ENCODE measurements at regions not wholly inside any gene's neighbourhood (a gene's known extent, or its start where the extent isn't known, plus 50 kb on each side); places are given as distances from the start of the nearest gene placed in this dataset.

DNA sequence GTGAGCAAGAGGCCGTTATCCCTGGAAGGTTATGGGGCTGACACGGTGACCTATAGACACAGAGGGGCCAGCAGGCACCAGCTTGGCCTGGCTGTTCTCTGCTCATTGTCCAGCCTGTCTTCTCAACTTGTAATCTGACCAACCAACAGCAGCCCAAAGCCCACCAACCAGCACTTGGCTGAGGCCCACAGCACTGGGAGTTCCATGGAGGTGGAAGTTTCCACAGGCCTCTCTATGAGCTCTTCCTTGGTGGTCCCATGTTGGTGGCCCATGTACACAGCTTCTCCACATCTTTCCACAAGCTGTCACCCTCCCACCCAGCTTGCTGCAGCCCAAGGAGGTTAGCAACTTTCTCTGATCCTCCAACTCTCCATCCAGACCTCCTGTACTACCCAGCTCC lies 56.2 kb upstream of the KLHL31 start:
- H3K4me1 ChIP-seq (ENCODE audit: control extremely low read depth in 1 of 4, control insufficient read depth in 4 of 4, insufficient read depth in 4 of 4, low read length in 3 of 4) = peaks cover 0 to 3% (median 1%) of the 10 kb centered on the region in 4 experiments
- no peaks in the 10 kb centered on the region for H3K9me3 ChIP-seq (ENCODE audit: control extremely low read depth in 1 of 5, control insufficient read depth in 4 of 5, insufficient read depth in 2 of 5, low read depth in 1 of 5, low read length in 4 of 5)
- ChIA-PET CTCF (interaction anchor here (0.7 to 9.8 kb wide), 5 partner anchors 9 to 1001 kb away, joined by 3 to 107 read pairs (median 39); no protein-coding TSS in a partner anchor), POLR2A (no interaction called here)
- no peak overlapping the region for H3K27ac ChIP-seq (ENCODE audit: insufficient read depth in 1 of 2, low read depth in 1 of 2, low read length in 2 of 2, poor library complexity in 1 of 2, severe bottlenecking in 2 of 2)
- H3K27me3 ChIP-seq (replicated peaks in 2 of 5; ENCODE audit: control insufficient read depth in 4 of 5, insufficient read depth in 5 of 5, low read length in 4 of 5) = no peaks in the 10 kb centered on the region
- H3K4me3 ChIP-seq (ENCODE audit: control insufficient read depth in 1 of 7, extremely low read depth in 1 of 7, insufficient read depth in 4 of 7, low read depth in 2 of 7, low read length in 6 of 7) = no peak overlapping the region
- no peaks in the 10 kb centered on the region for H3K36me3 ChIP-seq (ENCODE audit: control insufficient read depth in 4 of 4, insufficient read depth in 4 of 4, low read length in 3 of 4)
- DNase-seq = no peak
- WGBS (ENCODE audit: insufficient coverage) = 100% methylated on average over 2 of the region's 2 CpGs

DNA sequence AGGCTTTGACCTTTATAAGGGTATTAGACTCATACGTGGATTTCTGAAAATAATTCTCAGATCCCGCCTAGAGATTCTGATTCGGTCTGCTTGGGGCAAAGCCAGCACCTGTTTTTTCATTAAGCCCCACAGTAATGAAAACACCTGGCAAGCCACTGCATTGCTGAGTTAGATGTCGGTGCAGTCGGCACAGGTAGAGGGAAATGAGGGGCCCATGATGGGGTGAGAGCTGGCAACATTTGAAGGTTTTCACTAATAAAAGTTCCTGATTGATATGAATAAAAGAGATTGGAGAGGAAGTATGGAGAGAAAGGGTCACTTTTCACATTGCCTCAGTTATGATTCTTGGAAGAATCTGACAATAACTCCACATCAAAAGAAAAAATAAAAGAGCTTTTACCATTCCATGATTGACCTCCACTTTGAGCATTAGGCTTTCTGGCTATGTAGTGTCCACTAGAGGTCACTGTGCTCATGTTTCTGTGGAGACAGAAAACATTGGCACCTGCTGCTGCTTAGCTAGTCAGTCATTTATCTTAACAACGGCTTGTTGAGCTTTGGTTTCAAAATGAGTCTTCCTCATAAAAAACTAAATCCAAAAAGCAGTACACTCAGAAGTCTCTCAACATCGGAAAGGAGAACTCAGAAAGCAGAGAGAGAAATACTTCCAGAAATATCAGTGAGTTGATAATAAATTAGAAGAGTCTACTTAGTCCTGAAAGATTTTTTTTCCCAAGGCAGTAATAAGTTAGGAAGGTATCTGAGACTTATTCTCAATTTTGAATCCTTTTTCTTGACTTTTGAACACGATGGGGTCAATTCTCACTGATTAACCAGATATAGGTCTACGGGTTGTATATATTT lies 53.3 kb upstream of the KLHL31 start:
- DNase-seq = peak; percentile 67 to 88 (median 88)
- Histone ChIP-seq H3K36me3 (ENCODE audit: control insufficient read depth in 4 of 4, insufficient read depth in 4 of 4, low read length in 3 of 4) (no peaks in the 10 kb centered on the region), H3K4me3 (ENCODE audit: control insufficient read depth in 1 of 7, extremely low read depth in 1 of 7, insufficient read depth in 4 of 7, low read depth in 2 of 7, low read length in 6 of 7) (peak overlapping the region in 1 of 7 experiments; percentile 17), H3K27me3 (replicated peaks in 2 of 5; ENCODE audit: control insufficient read depth in 4 of 5, insufficient read depth in 5 of 5, low read length in 4 of 5) (no peaks in the 10 kb centered on the region), H3K9me3 (ENCODE audit: control extremely low read depth in 1 of 5, control insufficient read depth in 4 of 5, insufficient read depth in 2 of 5, low read depth in 1 of 5, low read length in 4 of 5) (no peaks in the 10 kb centered on the region), H3K27ac (ENCODE audit: insufficient read depth in 1 of 2, low read depth in 1 of 2, low read length in 2 of 2, poor library complexity in 1 of 2, severe bottlenecking in 2 of 2) (no peak overlapping the region), H3K4me1 (ENCODE audit: control extremely low read depth in 1 of 4, control insufficient read depth in 4 of 4, insufficient read depth in 4 of 4, low read length in 3 of 4) (peaks cover 0 to 3% (median 0%) of the 10 kb centered on the region in 4 experiments)
- 67% methylated on average over 5 of the region's 9 CpGs for WGBS (ENCODE audit: insufficient coverage)
- POLR2A ChIA-PET = no interaction called here
- CTCF ChIA-PET = interaction anchor here (0.7 to 9.8 kb wide), 16 partner anchors 9 to 631 kb away, joined by 3 to 107 read pairs (median 4); no protein-coding TSS in a partner anchor

DNA sequence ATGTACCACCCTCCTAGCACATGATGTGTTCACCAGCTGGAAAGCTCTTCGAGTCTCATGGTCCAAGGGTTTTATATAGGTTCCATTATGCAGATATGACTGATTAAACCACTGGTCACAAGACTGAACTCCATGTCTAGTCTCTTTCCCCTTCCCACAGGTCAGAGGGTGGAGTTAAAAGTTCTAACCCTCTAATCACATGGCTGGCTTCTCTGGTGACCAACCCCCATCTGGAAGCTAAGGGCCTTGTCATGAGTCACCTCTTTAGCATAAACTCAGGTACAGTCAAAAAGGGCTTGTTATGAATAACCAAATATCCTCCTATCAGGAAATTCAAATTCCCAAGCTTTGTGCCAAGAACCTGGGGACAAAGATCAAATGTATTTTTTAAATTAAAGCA lies 52.0 kb upstream of the KLHL31 start:
- POLR2A ChIA-PET = no interaction called here
- DNase-seq = no peak

DNA sequence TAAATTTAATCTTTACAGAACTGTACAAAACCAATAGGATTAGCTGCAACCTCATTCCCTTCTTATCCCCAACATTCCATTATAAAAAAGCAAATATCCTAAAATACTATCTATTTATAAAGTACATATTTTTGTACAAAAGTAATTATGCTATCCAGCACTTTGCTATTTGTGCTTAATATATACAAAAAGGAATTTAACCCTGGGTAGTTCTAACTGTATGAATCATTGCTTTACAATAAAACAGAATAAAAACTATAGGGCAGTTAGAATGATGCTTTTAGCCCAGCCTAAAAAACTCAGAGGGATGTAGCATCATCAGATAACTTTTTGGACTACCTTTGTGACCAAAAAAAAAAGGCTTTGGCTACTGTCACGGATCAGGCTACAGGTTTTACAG lies 49.9 kb upstream of the KLHL31 start:
- H3K27ac ChIP-seq (ENCODE audit: insufficient read depth in 1 of 2, low read depth in 1 of 2, low read length in 2 of 2, poor library complexity in 1 of 2, severe bottlenecking in 2 of 2) = no peak overlapping the region
- CTCF ChIA-PET = interaction anchor here (0.6 to 5.1 kb wide), 4 partner anchors 9 to 13 kb away, joined by 3 to 39 read pairs (median 5); no protein-coding TSS in a partner anchor
- 100% methylated on average over 1 of the region's 1 CpG for WGBS (ENCODE audit: insufficient coverage)
- POLR2A ChIA-PET = interaction anchor here (0.6 kb wide), 1 partner anchor 675 kb away, joined by 4 read pairs; no protein-coding TSS in a partner anchor
- H3K4me1 ChIP-seq (ENCODE audit: control extremely low read depth in 1 of 4, control insufficient read depth in 4 of 4, insufficient read depth in 4 of 4, low read length in 3 of 4) = peaks cover 0 to 3% (median 0%) of the 10 kb centered on the region in 4 experiments
- H3K36me3 ChIP-seq (ENCODE audit: control insufficient read depth in 4 of 4, insufficient read depth in 4 of 4, low read length in 3 of 4) = no peaks in the 10 kb centered on the region
- no peak for DNase-seq
- no peaks in the 10 kb centered on the region for H3K9me3 ChIP-seq (ENCODE audit: control extremely low read depth in 1 of 5, control insufficient read depth in 4 of 5, insufficient read depth in 2 of 5, low read depth in 1 of 5, low read length in 4 of 5)
- no peaks in the 10 kb centered on the region for H3K27me3 ChIP-seq (replicated peaks in 2 of 5; ENCODE audit: control insufficient read depth in 4 of 5, insufficient read depth in 5 of 5, low read length in 4 of 5)
- H3K4me3 ChIP-seq (ENCODE audit: control insufficient read depth in 1 of 7, extremely low read depth in 1 of 7, insufficient read depth in 4 of 7, low read depth in 2 of 7, low read length in 6 of 7) = no peak overlapping the region

More for the DNA sequence above, 52.0 kb upstream of the KLHL31 start:
- WGBS (ENCODE audit: insufficient coverage) = no CpG with 5 or more reads among the region's 1 CpG
- CTCF ChIA-PET = interaction anchor here (0.6 to 9.8 kb wide), 5 partner anchors 8 to 223 kb away, joined by 3 to 107 read pairs (median 4); no protein-coding TSS in a partner anchor
- no peaks in the 10 kb centered on the region for H3K9me3 ChIP-seq (ENCODE audit: control extremely low read depth in 1 of 5, control insufficient read depth in 4 of 5, insufficient read depth in 2 of 5, low read depth in 1 of 5, low read length in 4 of 5)
- H3K27ac ChIP-seq (ENCODE audit: insufficient read depth in 1 of 2, low read depth in 1 of 2, low read length in 2 of 2, poor library complexity in 1 of 2, severe bottlenecking in 2 of 2) = no peak overlapping the region
- no peak overlapping the region for H3K4me3 ChIP-seq (ENCODE audit: control insufficient read depth in 1 of 7, extremely low read depth in 1 of 7, insufficient read depth in 4 of 7, low read depth in 2 of 7, low read length in 6 of 7)
- H3K36me3 ChIP-seq (ENCODE audit: control insufficient read depth in 4 of 4, insufficient read depth in 4 of 4, low read length in 3 of 4) = no peaks in the 10 kb centered on the region
- H3K27me3 ChIP-seq (replicated peaks in 2 of 5; ENCODE audit: control insufficient read depth in 4 of 5, insufficient read depth in 5 of 5, low read length in 4 of 5) = no peaks in the 10 kb centered on the region
- H3K4me1 ChIP-seq (ENCODE audit: control extremely low read depth in 1 of 4, control insufficient read depth in 4 of 4, insufficient read depth in 4 of 4, low read length in 3 of 4) = peaks cover 0 to 3% (median 0%) of the 10 kb centered on the region in 4 experiments

Data from common myeloid progenitor, CD34-positive (primary cell).